ENCODE measurements at regions not wholly inside any gene's neighbourhood (a gene's known extent, or its start where the extent isn't known, plus 50 kb on each side); places are given as distances from the start of the nearest gene placed in this dataset.
A peak's percentile ranks its signal among the peaks of the same experiment; 100 is the strongest.

- DNase-seq: no peak
Observed at GRCh38 chr4:14592950-14593349, 409.3 kb upstream of the CPEB2 start.

- no peak for DNase-seq
Observed at GRCh38 chr4:14596028-14596427, 406.3 kb upstream of the CPEB2 start.

GRCh38 chr4:14596437-14596836 is 405.8 kb upstream of the CPEB2 start:
- DNase-seq: no peak

- DNase-seq: no peak
Observed at GRCh38 chr4:14596904-14597303, 405.4 kb upstream of the CPEB2 start.

- DNase-seq: no peak
Observed at GRCh38 chr4:14602206-14602605, 400.1 kb upstream of the CPEB2 start.

- no peak for DNase-seq
Observed at GRCh38 chr4:14607001-14607400, 395.3 kb upstream of the CPEB2 start.

- no peak for DNase-seq
Observed at GRCh38 chr4:14607578-14607977, 394.7 kb upstream of the CPEB2 start.

GRCh38 chr4:14608630-14609029 is 393.7 kb upstream of the CPEB2 start:
- DNase-seq: no peak

- DNase-seq: no peak
Observed at GRCh38 chr4:14614840-14615239, 387.4 kb upstream of the CPEB2 start.

- no peak for DNase-seq
Observed at GRCh38 chr4:14615671-14616070, 386.6 kb upstream of the CPEB2 start.

- no peak for DNase-seq
Observed at GRCh38 chr4:14620567-14621141, 381.6 kb upstream of the CPEB2 start.

GRCh38 chr4:14621731-14622463 is 380.4 kb upstream of the CPEB2 start:
- DNase-seq: no peak

GRCh38 chr4:14627038-14627437 is 375.2 kb upstream of the CPEB2 start:
- DNase-seq: no peak

GRCh38 chr4:14631806-14632440 is 370.4 kb upstream of the CPEB2 start:
- no peak for DNase-seq

GRCh38 chr4:14636563-14636962 is 365.7 kb upstream of the CPEB2 start:
- no peak for DNase-seq

- no peak for DNase-seq
Observed at GRCh38 chr4:14640476-14640875, 361.8 kb upstream of the CPEB2 start.

GRCh38 chr4:14641871-14642270 is 360.4 kb upstream of the CPEB2 start:
- no peak for DNase-seq

GRCh38 chr4:14644580-14645282 is 357.6 kb upstream of the CPEB2 start:
- peak; percentile 21 for DNase-seq

- no peak for DNase-seq
Observed at GRCh38 chr4:14646831-14647230, 355.4 kb upstream of the CPEB2 start.

GRCh38 chr4:14650127-14650526 is 352.2 kb upstream of the CPEB2 start:
- DNase-seq: no peak

- no peak for DNase-seq
Observed at GRCh38 chr4:14652522-14652921, 349.8 kb upstream of the CPEB2 start.

- no peak for DNase-seq
Observed at GRCh38 chr4:14653338-14653737, 348.9 kb upstream of the CPEB2 start.

- DNase-seq: peak; percentile 1
Observed at GRCh38 chr4:14659286-14659685, 343.0 kb upstream of the CPEB2 start.

GRCh38 chr4:14667624-14668151 is 334.6 kb upstream of the CPEB2 start:
- DNase-seq: no peak

Measured in NCI-H1092 (cell line).